ENCODE measurements at regions not wholly inside any gene's neighbourhood (a gene's known extent, or its start where the extent isn't known, plus 50 kb on each side); places are given as distances from the start of the nearest gene placed in this dataset.
A peak's percentile ranks its signal among the peaks of the same experiment; 100 is the strongest.

GRCh38 chr2:217409949-217410680, 550.3 kb upstream of the TNP1 start:
- no CpG with 5 or more reads among the region's 2 CpGs for WGBS (ENCODE audit: insufficient coverage, low lambda C conversion rate)
- Histone ChIP-seq H3K27me3 (ENCODE audit: control insufficient read depth, insufficient read depth, low read length) (peaks cover 2% of the 10 kb centered on the region), H3K36me3 (ENCODE audit: control insufficient read depth, insufficient read depth, low read length) (no peaks in the 10 kb centered on the region), H3K4me3 (ENCODE audit: low read length) (no peak overlapping the region), H3K27ac (ENCODE audit: low read length) (no peak overlapping the region), H3K9me3 (ENCODE audit: control insufficient read depth, low read depth, low read length) (no peaks in the 10 kb centered on the region), H3K4me1 (ENCODE audit: control insufficient read depth, insufficient read depth, low read length) (no peaks in the 10 kb centered on the region)
- no peak for DNase-seq

GRCh38 chr2:217407362-217407761, 547.5 kb upstream of the TNP1 start:
- no peak for DNase-seq
- Histone ChIP-seq H3K9me3 (ENCODE audit: control insufficient read depth, low read depth, low read length) (no peaks in the 10 kb centered on the region), H3K27me3 (ENCODE audit: control insufficient read depth, insufficient read depth, low read length) (peaks cover 2% of the 10 kb centered on the region), H3K36me3 (ENCODE audit: control insufficient read depth, insufficient read depth, low read length) (no peaks in the 10 kb centered on the region), H3K4me1 (ENCODE audit: control insufficient read depth, insufficient read depth, low read length) (peaks cover 2% of the 10 kb centered on the region), H3K27ac (ENCODE audit: low read length) (no peak overlapping the region), H3K4me3 (ENCODE audit: low read length) (no peak overlapping the region)
- 100% methylated on average over 1 of the region's 3 CpGs for WGBS (ENCODE audit: insufficient coverage, low lambda C conversion rate)

GRCh38 chr2:217404236-217404760, 544.4 kb upstream of the TNP1 start:
- no peaks in the 10 kb centered on the region for H3K36me3 ChIP-seq (ENCODE audit: control insufficient read depth, insufficient read depth, low read length)
- peaks cover 2% of the 10 kb centered on the region for H3K27me3 ChIP-seq (ENCODE audit: control insufficient read depth, insufficient read depth, low read length)
- no peak overlapping the region for H3K4me3 ChIP-seq (ENCODE audit: low read length)
- H3K27ac ChIP-seq (ENCODE audit: low read length) = no peak overlapping the region
- WGBS (ENCODE audit: insufficient coverage, low lambda C conversion rate) = 67% methylated on average over 1 of the region's 2 CpGs
- DNase-seq = no peak
- peaks cover 2% of the 10 kb centered on the region for H3K4me1 ChIP-seq (ENCODE audit: control insufficient read depth, insufficient read depth, low read length)
- H3K9me3 ChIP-seq (ENCODE audit: control insufficient read depth, low read depth, low read length) = no peaks in the 10 kb centered on the region

GRCh38 chr2:217402761-217403383, 543.0 kb upstream of the TNP1 start:
- peak in 1 of 2 donors; percentile 21 for DNase-seq
- Histone ChIP-seq H3K27ac (ENCODE audit: low read length) (peak overlapping the region; percentile 33), H3K4me1 (ENCODE audit: control insufficient read depth, insufficient read depth, low read length) (peaks cover 2% of the 10 kb centered on the region), H3K9me3 (ENCODE audit: control insufficient read depth, low read depth, low read length) (no peaks in the 10 kb centered on the region), H3K36me3 (ENCODE audit: control insufficient read depth, insufficient read depth, low read length) (no peaks in the 10 kb centered on the region), H3K27me3 (ENCODE audit: control insufficient read depth, insufficient read depth, low read length) (peaks cover 2% of the 10 kb centered on the region), H3K4me3 (ENCODE audit: low read length) (no peak overlapping the region)
- WGBS (ENCODE audit: insufficient coverage, low lambda C conversion rate) = no CpG with 5 or more reads among the region's 6 CpGs

GRCh38 chr2:217402144-217402543, 542.3 kb upstream of the TNP1 start:
- WGBS (ENCODE audit: insufficient coverage, low lambda C conversion rate) = no CpG with 5 or more reads among the region's 3 CpGs
- DNase-seq = no peak
- Histone ChIP-seq H3K27ac (ENCODE audit: low read length) (no peak overlapping the region), H3K27me3 (ENCODE audit: control insufficient read depth, insufficient read depth, low read length) (peaks cover 2% of the 10 kb centered on the region), H3K9me3 (ENCODE audit: control insufficient read depth, low read depth, low read length) (no peaks in the 10 kb centered on the region), H3K4me3 (ENCODE audit: low read length) (no peak overlapping the region), H3K36me3 (ENCODE audit: control insufficient read depth, insufficient read depth, low read length) (no peaks in the 10 kb centered on the region), H3K4me1 (ENCODE audit: control insufficient read depth, insufficient read depth, low read length) (peaks cover 2% of the 10 kb centered on the region)

- H3K4me1 ChIP-seq (ENCODE audit: control insufficient read depth, insufficient read depth, low read length) = peaks cover 2% of the 10 kb centered on the region
- no peaks in the 10 kb centered on the region for H3K27me3 ChIP-seq (ENCODE audit: control insufficient read depth, insufficient read depth, low read length)
- H3K4me3 ChIP-seq (ENCODE audit: low read length) = no peak overlapping the region
- H3K36me3 ChIP-seq (ENCODE audit: control insufficient read depth, insufficient read depth, low read length) = no peaks in the 10 kb centered on the region
- no peaks in the 10 kb centered on the region for H3K9me3 ChIP-seq (ENCODE audit: control insufficient read depth, low read depth, low read length)
- H3K27ac ChIP-seq (ENCODE audit: low read length) = no peak overlapping the region
- WGBS (ENCODE audit: insufficient coverage, low lambda C conversion rate) = 93% methylated on average over 2 of the region's 5 CpGs
- DNase-seq = no peak
Measured at GRCh38 chr2:217399291-217399690, 539.4 kb upstream of the TNP1 start.

GRCh38 chr2:217398860-217399259, 539.0 kb upstream of the TNP1 start:
- no peaks in the 10 kb centered on the region for H3K9me3 ChIP-seq (ENCODE audit: control insufficient read depth, low read depth, low read length)

GRCh38 chr2:217398101-217398500, 538.2 kb upstream of the TNP1 start:
- H3K27ac ChIP-seq (ENCODE audit: low read length) = no peak overlapping the region
- H3K9me3 ChIP-seq (ENCODE audit: control insufficient read depth, low read depth, low read length) = no peaks in the 10 kb centered on the region
- H3K4me3 ChIP-seq (ENCODE audit: low read length) = no peak overlapping the region
- H3K36me3 ChIP-seq (ENCODE audit: control insufficient read depth, insufficient read depth, low read length) = no peaks in the 10 kb centered on the region
- H3K27me3 ChIP-seq (ENCODE audit: control insufficient read depth, insufficient read depth, low read length) = no peaks in the 10 kb centered on the region
- H3K4me1 ChIP-seq (ENCODE audit: control insufficient read depth, insufficient read depth, low read length) = peaks cover 2% of the 10 kb centered on the region
- 95% methylated on average over 3 of the region's 7 CpGs for WGBS (ENCODE audit: insufficient coverage, low lambda C conversion rate)
- no peak for DNase-seq

More at GRCh38 chr2:217398860-217399259, 539.0 kb upstream of the TNP1 start:
- H3K36me3 ChIP-seq (ENCODE audit: control insufficient read depth, insufficient read depth, low read length) = no peaks in the 10 kb centered on the region
- no peaks in the 10 kb centered on the region for H3K27me3 ChIP-seq (ENCODE audit: control insufficient read depth, insufficient read depth, low read length)
- no peak overlapping the region for H3K4me3 ChIP-seq (ENCODE audit: low read length)
- H3K27ac ChIP-seq (ENCODE audit: low read length) = no peak overlapping the region
- WGBS (ENCODE audit: insufficient coverage, low lambda C conversion rate) = 75% methylated on average over 4 of the region's 9 CpGs
- peaks cover 2% of the 10 kb centered on the region for H3K4me1 ChIP-seq (ENCODE audit: control insufficient read depth, insufficient read depth, low read length)
- DNase-seq = no peak

GRCh38 chr2:217396586-217396985, 536.7 kb upstream of the TNP1 start:
- DNase-seq = no peak
- H3K9me3 ChIP-seq (ENCODE audit: control insufficient read depth, low read depth, low read length) = no peaks in the 10 kb centered on the region
- H3K4me3 ChIP-seq (ENCODE audit: low read length) = no peak overlapping the region
- H3K27me3 ChIP-seq (ENCODE audit: control insufficient read depth, insufficient read depth, low read length) = no peaks in the 10 kb centered on the region
- no CpG with 5 or more reads among the region's 2 CpGs for WGBS (ENCODE audit: insufficient coverage, low lambda C conversion rate)
- no peaks in the 10 kb centered on the region for H3K4me1 ChIP-seq (ENCODE audit: control insufficient read depth, insufficient read depth, low read length)
- H3K27ac ChIP-seq (ENCODE audit: low read length) = no peak overlapping the region
- H3K36me3 ChIP-seq (ENCODE audit: control insufficient read depth, insufficient read depth, low read length) = no peaks in the 10 kb centered on the region

- H3K27ac ChIP-seq (ENCODE audit: low read length) = no peak overlapping the region
- H3K27me3 ChIP-seq (ENCODE audit: control insufficient read depth, insufficient read depth, low read length) = no peaks in the 10 kb centered on the region
- no peaks in the 10 kb centered on the region for H3K4me1 ChIP-seq (ENCODE audit: control insufficient read depth, insufficient read depth, low read length)
- no peak overlapping the region for H3K4me3 ChIP-seq (ENCODE audit: low read length)
- WGBS (ENCODE audit: insufficient coverage, low lambda C conversion rate) = no CpG with 5 or more reads among the region's 2 CpGs
- H3K9me3 ChIP-seq (ENCODE audit: control insufficient read depth, low read depth, low read length) = no peaks in the 10 kb centered on the region
- H3K36me3 ChIP-seq (ENCODE audit: control insufficient read depth, insufficient read depth, low read length) = no peaks in the 10 kb centered on the region
- no peak for DNase-seq
Measured at GRCh38 chr2:217396165-217396564, 536.3 kb upstream of the TNP1 start.

Measured in large intestine (tissue), 3 donors.